SK-N-MC (cell line): ENCODE measurements at regions not wholly inside any gene's neighbourhood (a gene's known extent, or its start where the extent isn't known, plus 50 kb on each side); places are given as distances from the start of the nearest gene placed in this dataset.

Source experiments
- DNase-seq: peaks from one replicate; pipeline ENCODE4 v3.0.0-alpha.2; 2011; ENCODE audit warnings: low read depth, low spot score
- H3K27ac ChIP-seq: fragments of 200-600 bp; sonication (generic); 2 replicates; pipeline ENCODE4 v1.5.1; 2016; ENCODE audit warnings: mixed run types
- H3K36me3 ChIP-seq: fragments of 200-600 bp; sonication (generic); 2 replicates; pipeline ENCODE4 v1.6.1; 2017; ENCODE audit warnings: antibody characterized with exemption, low read length, mixed read lengths; ENCODE audit not compliant: insufficient read depth
- H3K4me3 ChIP-seq: fragments of 200-600 bp; sonication (generic); 2 replicates; pipeline ENCODE4 v1.5.1; 2016
- H3K9ac ChIP-seq: fragments of 200-600 bp; sonication (generic); 2 replicates; pipeline ENCODE4 v1.8.0; 2017; ENCODE audit warnings: mixed run types, mixed read lengths; ENCODE audit not compliant: insufficient read length
- H3K9me3 ChIP-seq: fragments of 200-600 bp; sonication (generic); 2 replicates; pipeline ENCODE4 v1.6.1; 2017; ENCODE audit warnings: low read depth, mild to moderate bottlenecking, antibody characterized with exemption, low read length, moderate library complexity, mixed read lengths
- EZH2 ChIP-seq: fragments of 200-600 bp; sonication (generic); IDR thresholded peaks from one replicate; pipeline ENCODE4 v1.6.1; 2017; ENCODE audit warnings: antibody characterized with exemption
- FOXP2 ChIP-seq: optimal IDR thresholded peaks from 2 replicates; pipeline ENCODE3; 2011; ENCODE audit warnings: mild to moderate bottlenecking, moderate library complexity; ENCODE audit not compliant: insufficient read depth; ENCODE audit errors: extremely low read length, control extremely low read depth
- POLR2AphosphoS5 ChIP-seq: IDR thresholded peaks from 2 replicates; pipeline ENCODE4 v1.6.1; 2012; ENCODE audit warnings: mild to moderate bottlenecking, low read depth, low read length, borderline replicate concordance

GRCh38 chr15:35910227-35910626 is 364.3 kb upstream of the DPH6 start:
- H3K36me3 ChIP-seq = no peaks in the 10 kb centered on the region
- no peak for TF ChIP-seq POLR2AphosphoS5
- no peak for TF ChIP-seq FOXP2
- TF ChIP-seq EZH2 = no peak
- H3K27ac ChIP-seq = no peak overlapping the region
- no peak overlapping the region for H3K4me3 ChIP-seq
- H3K9me3 ChIP-seq = no peaks in the 10 kb centered on the region
- no peak overlapping the region for H3K9ac ChIP-seq
- no peak for DNase-seq

GRCh38 chr15:35911052-35911777 is 365.2 kb upstream of the DPH6 start:
- H3K9me3 ChIP-seq = no peaks in the 10 kb centered on the region
- H3K4me3 ChIP-seq = no peak overlapping the region
- no peak overlapping the region for H3K27ac ChIP-seq
- no peak overlapping the region for H3K9ac ChIP-seq
- TF ChIP-seq EZH2 (no peak), FOXP2 (no peak), POLR2AphosphoS5 (no peak)
- no peaks in the 10 kb centered on the region for H3K36me3 ChIP-seq
- DNase-seq = no peak

DNA sequence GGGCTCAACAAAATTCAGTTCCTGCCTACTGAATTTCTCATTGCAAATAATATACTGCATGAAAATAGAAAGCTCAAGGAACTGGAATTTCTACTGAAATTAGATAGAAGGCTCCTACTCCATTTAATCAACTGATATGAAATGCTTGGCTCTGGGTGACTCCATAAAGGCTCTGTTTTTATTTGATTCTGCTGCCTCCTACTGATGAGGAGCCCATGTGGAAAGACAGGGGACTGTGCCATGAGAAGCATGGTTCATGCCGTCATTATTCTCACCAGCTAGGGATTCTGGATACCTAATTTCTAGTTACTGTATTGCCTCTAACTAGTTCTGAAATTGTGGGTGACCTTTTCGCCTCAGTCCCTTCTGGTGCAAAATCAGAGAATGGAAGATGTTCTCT is 366.2 kb upstream of the DPH6 start:
- H3K9ac ChIP-seq = no peak overlapping the region
- no peaks in the 10 kb centered on the region for H3K9me3 ChIP-seq
- H3K36me3 ChIP-seq = no peaks in the 10 kb centered on the region
- no peak for TF ChIP-seq EZH2
- TF ChIP-seq FOXP2 = no peak
- no peak for TF ChIP-seq POLR2AphosphoS5
- no peak overlapping the region for H3K27ac ChIP-seq
- DNase-seq = no peak
- no peak overlapping the region for H3K4me3 ChIP-seq

DNA sequence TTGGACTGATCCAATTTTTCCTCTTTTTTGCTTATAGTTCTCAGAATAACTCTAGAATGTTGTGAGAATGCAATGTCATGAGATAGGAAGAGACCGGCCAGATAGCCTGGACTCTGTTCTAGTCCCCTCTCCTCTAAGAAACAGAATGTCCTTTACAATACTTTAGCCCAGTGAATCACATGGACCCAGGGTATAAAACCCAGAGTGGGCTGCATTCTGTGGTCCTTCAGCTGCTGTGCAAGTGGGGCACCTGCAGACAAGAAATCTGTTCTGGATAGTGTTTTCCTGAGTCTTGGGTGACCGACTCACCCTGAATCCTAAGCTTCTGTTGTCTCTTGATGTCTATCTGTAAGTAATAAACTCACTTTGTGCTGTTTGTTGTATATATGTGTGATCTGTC is 368.6 kb upstream of the DPH6 start:
- H3K27ac ChIP-seq = no peak overlapping the region
- no peaks in the 10 kb centered on the region for H3K36me3 ChIP-seq
- no peaks in the 10 kb centered on the region for H3K9me3 ChIP-seq
- TF ChIP-seq POLR2AphosphoS5 = no peak
- no peak for TF ChIP-seq FOXP2
- H3K9ac ChIP-seq = no peak overlapping the region
- no peak overlapping the region for H3K4me3 ChIP-seq
- no peak for DNase-seq

DNA sequence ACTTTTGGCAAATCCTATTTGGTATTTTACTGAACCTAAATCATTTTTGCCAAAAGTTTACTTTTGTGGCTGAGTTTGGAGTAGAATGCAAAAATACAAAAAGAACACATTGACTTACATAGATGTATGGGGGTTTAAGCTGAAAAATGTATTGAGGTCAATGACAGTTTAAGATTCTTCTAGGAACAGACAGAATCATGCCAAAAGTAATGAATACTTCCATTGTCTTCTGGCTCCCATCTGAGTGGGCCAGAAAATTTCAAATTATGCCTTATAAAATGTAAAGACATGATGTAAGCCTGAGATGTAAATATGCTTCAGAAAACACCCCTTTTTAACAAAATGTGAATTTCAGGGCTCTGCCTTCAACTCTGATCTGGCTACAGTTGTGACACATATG is 375.1 kb upstream of the DPH6 start:
- no peak overlapping the region for H3K4me3 ChIP-seq
- no peak for TF ChIP-seq FOXP2
- no peak for DNase-seq
- no peaks in the 10 kb centered on the region for H3K9me3 ChIP-seq
- no peaks in the 10 kb centered on the region for H3K36me3 ChIP-seq
- H3K27ac ChIP-seq = no peak overlapping the region
- H3K9ac ChIP-seq = no peak overlapping the region

DNA sequence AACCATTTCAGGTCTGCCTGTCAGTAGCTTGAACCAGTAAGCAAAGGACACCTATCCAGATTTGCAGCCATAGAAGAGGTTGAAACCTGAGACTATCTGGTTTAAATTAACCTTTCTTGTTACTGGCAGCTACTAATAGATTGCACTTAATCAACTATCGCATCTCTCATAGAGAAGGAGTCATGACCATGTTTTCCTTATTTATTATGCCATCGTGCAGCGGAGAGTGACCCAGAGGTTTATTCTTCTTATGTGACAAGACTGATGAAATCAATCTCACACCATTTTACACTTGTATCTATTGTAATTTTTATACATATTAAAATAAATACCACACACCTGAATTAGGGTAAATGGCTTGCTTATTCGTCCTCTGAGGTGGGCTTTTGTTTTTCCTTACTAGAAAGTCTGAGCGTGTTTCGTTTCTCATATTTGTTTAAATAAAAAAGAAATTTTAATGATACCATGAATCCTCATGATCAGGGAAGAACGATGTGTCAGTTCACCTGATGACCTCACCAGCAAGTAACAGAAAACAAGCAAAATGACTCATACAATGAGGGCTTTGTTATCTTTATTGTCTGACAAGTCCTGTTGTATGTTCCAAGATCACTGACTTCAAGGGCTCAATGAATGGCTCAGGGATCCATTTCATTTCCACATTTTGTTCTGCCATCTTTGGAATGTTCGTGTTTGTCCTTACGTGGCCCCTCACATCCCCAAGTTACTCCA is 379.5 kb upstream of the DPH6 start:
- TF ChIP-seq FOXP2 (no peak), POLR2AphosphoS5 (no peak), EZH2 (no peak)
- Histone ChIP-seq H3K27ac (no peak overlapping the region), H3K36me3 (no peaks in the 10 kb centered on the region), H3K9me3 (no peaks in the 10 kb centered on the region), H3K9ac (no peak overlapping the region), H3K4me3 (no peak overlapping the region)
- no peak for DNase-seq

DNA sequence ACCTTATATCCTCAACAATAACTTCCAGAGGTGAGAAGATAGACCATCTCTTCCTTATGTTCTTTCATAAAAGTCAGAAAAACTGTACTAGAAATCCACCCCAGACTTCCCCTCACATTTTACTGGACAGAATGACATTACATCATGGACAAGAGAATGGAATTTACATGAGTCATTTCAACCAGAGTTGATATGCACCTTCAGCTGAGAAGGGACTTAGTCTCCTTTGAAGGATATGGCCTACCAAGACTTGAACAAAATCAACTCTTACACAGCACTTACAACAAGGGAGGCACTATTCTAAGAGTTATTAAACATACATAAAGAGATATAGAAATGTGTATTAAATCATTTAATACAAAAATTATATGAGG is 380.0 kb upstream of the DPH6 start:
- TF ChIP-seq FOXP2 (no peak), POLR2AphosphoS5 (no peak), EZH2 (no peak)

GRCh38 chr15:35928847-35929246 is 382.9 kb upstream of the DPH6 start:
- H3K4me3 ChIP-seq = no peak overlapping the region
- TF ChIP-seq EZH2 (no peak), POLR2AphosphoS5 (no peak), FOXP2 (no peak)
- H3K9ac ChIP-seq = no peak overlapping the region
- H3K36me3 ChIP-seq = no peaks in the 10 kb centered on the region
- H3K27ac ChIP-seq = no peak overlapping the region
- no peaks in the 10 kb centered on the region for H3K9me3 ChIP-seq
- DNase-seq = no peak

More for the DNA sequence above, 380.0 kb upstream of the DPH6 start:
- H3K9ac ChIP-seq = no peak overlapping the region
- no peak for DNase-seq
- no peaks in the 10 kb centered on the region for H3K36me3 ChIP-seq
- no peaks in the 10 kb centered on the region for H3K9me3 ChIP-seq
- no peak overlapping the region for H3K27ac ChIP-seq
- H3K4me3 ChIP-seq = no peak overlapping the region
